Hematopoietic multipotent progenitor cell treated with erythropoietin and hydrocortisone succinate and interleukin-3 and kit ligand, for 6 days (in vitro differentiated cells): ENCODE measurements at regions not wholly inside any gene's neighbourhood (a gene's known extent, or its start where the extent isn't known, plus 50 kb on each side); places are given as distances from the start of the nearest gene placed in this dataset.
"Not testable (repeated sequence)": the region's sequence is repeated elsewhere in the genome, so short reads cannot be mapped to it uniquely, and the experiment has no call there.

ENCODE experiments used
- DNase-seq: peaks from one replicate; pipeline ENCODE4 v3.0.0-alpha.2; 2015

DNA sequence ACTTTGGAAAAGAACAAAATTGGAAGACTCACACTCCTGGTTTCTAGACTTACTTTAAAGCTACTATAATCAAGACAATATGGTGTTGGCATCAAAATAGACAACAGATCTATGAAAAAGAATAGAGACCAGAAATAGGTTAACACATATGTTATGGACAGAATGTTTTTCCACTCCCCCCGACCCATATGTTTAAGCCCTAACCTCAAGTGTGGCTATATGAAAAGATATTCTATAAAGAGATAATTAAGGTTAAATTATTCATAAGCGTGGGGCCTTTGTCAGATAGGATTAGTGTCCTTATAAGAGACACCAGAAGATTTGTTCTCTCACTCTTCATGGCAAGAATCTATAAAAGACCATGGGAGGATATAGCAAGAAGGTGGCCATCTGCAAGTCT lies 440.0 kb downstream of the AASDHPPT start:
- no peak for DNase-seq

DNA sequence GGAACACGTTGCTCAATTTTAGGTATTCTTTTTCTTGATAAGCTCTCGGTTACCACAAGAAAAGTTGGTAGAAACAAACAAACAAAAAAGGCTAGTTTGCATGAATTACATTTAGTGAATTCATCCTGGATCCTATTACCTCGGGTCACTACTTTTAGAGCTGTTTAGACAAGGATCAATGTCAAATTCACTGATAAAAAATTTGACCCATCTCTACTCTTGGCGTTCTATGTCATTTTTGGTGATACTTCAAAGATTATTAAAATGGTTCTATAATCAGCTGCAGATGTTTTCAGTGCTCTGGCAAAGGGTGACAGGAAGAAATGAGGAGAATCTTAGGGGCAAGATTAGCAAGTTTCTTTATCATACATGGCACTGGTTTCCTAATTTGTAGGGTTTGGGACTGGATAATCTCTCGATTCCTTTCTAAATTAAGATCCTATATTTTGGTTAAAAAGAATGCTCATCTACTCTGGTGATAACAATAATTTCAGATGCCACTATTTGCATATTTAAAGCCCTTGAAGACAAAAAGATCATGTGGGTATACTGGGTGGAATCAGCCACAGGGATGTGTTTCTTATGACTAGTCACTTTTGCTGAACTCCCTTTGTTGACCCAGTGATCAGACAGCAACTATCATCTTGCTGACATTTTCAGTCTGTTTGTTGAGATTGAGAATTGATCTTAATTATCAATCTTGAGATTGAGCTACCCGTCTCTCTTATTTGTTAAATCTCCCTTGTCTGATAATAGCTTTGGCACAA lies 442.9 kb downstream of the AASDHPPT start:
- DNase-seq, result no peak

- DNase-seq, result no peak
These were observed 443.5 kb downstream of the AASDHPPT start for GRCh38 chr11:106520920-106521319.

GRCh38 chr11:106523171-106523570 lies 445.7 kb downstream of the AASDHPPT start:
- no peak for DNase-seq

DNA sequence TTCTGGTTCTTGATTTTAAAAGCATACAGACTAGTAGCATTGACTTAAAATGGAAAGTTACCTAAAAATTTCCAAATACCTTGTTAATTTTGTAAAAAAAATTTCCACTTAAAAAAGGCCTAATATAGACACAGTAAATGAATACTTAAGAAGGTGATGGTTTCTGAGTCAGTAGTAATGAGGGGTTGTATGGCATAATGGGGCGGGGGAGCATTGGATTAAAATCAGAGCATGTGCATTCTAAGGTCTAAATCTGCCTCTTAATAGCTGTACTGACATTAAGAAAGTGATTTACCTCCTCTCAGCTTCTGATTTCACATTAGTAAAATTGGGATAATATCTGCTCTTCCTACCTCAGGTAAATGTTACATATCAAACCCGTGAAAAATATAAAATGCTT lies 446.5 kb downstream of the AASDHPPT start:
- DNase-seq, result no peak

DNA sequence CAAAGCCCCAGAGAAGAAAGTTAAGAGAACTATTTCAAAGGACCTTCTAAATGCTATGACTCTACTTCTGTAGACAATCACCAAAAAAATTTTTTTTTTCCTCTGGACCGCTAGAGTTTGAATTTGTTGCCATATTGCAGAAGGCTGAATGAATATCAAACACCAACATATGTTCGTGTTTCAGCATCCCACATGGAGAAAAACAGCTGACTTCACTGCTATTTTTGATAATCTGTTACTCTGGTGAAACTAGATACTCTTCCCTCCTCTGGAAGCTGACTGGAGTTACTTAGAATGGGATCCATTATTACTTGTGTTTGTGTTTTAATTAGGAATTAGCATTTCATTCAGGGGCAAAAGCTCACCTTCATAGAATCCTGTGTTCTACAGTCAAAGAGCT lies 447.0 kb downstream of the AASDHPPT start:
- DNase-seq, result no peak

DNA sequence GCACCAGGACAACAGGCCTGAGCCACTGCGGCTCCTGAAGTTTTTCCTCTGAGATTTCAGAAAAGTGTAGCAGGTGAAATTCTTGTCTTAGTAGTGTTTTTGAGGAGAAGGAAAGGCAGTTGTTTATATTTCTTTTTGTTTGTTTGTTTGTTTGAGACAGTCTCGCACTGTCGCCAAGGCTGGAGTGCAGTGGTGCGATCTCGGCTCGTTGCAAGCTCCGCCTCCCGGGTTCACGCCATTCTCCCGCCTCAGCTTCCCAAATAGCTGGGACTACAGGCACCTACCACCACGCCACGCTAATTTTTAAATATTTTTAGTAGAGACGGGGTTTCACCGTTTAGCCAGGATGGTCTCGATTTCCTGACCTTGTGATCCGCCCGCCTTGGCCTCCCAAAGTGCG lies 454.2 kb downstream of the AASDHPPT start:
- not testable (repeated sequence) for DNase-seq

GRCh38 chr11:106533046-106533445 lies 455.6 kb downstream of the AASDHPPT start:
- DNase-seq, result no peak

- DNase-seq, result no peak
These were observed 462.5 kb downstream of the AASDHPPT start for GRCh38 chr11:106540001-106540400.

- DNase-seq, result no peak
These were observed 469.9 kb downstream of the GUCY1A2 start for GRCh38 chr11:106548406-106548805.

- DNase-seq, result no peak
These were observed 466.3 kb downstream of the GUCY1A2 start for GRCh38 chr11:106551744-106552673.

DNA sequence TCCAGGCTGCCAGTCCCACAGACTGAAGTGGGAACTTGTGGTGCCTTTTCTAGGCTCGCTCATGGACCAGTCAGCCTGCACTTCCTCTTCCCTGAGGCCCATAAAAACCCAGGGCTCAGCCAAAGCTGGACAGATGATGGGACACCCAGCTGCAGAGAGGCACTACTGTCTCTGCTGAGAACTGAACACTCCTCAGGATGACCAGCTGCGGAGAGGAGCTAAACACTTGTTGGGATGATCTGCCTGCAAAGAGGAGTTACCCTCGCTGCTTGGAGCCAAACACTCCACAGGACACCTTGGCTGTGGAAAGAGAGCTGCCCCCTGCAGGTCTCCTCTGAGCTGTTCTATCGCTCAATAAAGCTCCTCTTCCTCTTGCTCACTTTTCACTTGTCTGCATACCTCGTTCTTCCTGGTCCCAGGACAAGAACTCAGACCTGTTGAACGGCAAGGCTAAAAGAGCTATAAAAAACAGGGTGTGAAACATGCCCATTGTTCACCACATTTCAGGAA lies 465.5 kb downstream of the GUCY1A2 start:
- no peak for DNase-seq

DNA sequence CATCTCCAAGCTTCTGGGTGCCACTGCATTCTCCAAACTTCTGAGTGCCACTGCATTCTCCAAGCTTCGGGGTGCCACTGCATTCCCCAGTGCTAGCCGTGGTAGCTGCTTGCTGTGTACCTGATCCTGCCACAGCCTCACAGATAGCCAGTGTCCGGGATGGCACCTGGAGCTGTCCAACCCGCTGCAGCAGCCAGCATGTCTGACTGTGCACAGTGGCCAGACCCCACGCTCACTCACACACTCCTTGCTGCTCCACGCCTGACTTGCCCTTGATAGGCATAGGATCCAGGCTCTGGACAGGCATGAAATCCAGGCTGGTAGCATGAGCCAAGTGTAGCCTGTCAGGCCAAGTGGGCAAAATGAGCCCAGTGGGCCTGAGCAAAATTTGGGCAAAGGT lies 465.0 kb downstream of the GUCY1A2 start:
- DNase-seq, result no peak

GRCh38 chr11:106555566-106556250 lies 462.6 kb downstream of the GUCY1A2 start:
- DNase-seq, result not testable (repeated sequence)

DNA sequence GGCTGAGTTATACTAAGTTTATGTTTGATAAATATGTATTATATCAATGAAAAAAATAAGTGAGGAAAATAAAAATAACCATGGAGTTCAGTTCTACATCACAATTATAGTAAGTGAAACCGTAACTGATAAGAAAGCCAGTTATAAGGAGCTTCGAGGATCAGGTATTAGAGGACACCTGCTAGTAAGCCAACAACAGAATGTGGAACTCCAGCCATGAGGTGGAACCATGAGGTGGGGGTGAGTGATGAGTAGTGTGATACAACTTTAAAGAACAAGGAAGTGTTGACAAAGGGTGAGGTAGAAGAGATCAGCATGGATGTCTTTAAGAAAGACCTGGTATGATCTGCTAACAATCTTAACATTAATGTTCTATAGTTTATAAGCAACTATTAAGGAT lies 452.9 kb downstream of the GUCY1A2 start:
- no peak for DNase-seq

- no peak for DNase-seq
These were observed 449.6 kb downstream of the GUCY1A2 start for GRCh38 chr11:106568632-106569031.

DNA sequence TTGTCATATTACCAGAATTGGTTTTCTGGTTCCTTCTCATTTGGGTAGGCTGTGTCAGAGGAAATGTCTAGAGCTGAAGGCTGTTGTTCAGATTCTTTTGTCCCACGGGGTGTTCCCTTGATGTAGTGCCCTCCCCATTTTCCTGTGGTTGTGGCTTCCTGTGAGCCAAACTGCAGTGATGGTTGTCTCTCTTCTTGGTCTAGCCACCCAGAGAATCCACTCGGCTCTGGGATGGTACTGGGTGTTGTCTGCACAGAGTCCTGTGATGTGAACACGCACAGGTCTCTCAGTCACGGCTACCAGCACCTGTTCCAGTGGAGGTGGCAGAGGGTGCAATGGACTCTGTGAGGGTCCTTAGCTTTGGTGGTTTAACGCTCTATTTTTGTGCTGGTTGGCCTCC lies 440.9 kb downstream of the GUCY1A2 start:
- DNase-seq, result not testable (repeated sequence)

DNA sequence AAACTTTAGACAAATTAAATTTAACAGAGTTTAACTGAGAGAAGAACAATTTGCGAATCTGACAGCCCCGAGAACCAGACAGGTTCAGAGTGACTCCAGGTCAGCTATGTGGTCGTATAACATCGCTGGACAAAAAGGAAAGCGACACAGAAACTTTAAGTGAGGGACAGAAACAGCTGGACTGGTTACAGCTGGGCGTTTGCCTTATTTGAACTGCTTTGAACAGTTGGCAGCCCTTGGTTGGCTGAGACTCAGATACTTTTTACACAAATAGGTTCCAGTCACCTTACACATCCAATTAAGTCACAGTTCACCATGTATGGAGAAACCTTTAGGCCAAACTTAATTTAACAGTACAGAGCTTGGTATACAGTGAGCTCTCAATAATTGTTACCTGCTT lies 436.9 kb downstream of the GUCY1A2 start:
- DNase-seq, result no peak

- no peak for DNase-seq
These were observed 433.2 kb downstream of the GUCY1A2 start for GRCh38 chr11:106585061-106585460.

GRCh38 chr11:106594751-106595351 lies 423.4 kb downstream of the GUCY1A2 start:
- DNase-seq, result no peak

GRCh38 chr11:106601684-106602297 lies 416.5 kb downstream of the GUCY1A2 start:
- no peak for DNase-seq

GRCh38 chr11:106608677-106609076 lies 409.6 kb downstream of the GUCY1A2 start:
- no peak for DNase-seq
